ENCODE measurements at regions not wholly inside any gene's neighbourhood (a gene's known extent, or its start where the extent isn't known, plus 50 kb on each side); places are given as distances from the start of the nearest gene placed in this dataset.
"Not testable (repeated sequence)": the region's sequence is repeated elsewhere in the genome, so short reads cannot be mapped to it uniquely, and the experiment has no call there.

GRCh38 chr6:13874191-13874549 is 50.6 kb upstream of the RNF182 start:
- DNase-seq = no peak

GRCh38 chr6:13873288-13874190 is 51.2 kb upstream of the RNF182 start:
- DNase-seq = peak; percentile 28

- DNase-seq = no peak
These were observed 52.1 kb upstream of the RNF182 start for GRCh38 chr6:13872681-13873080.

- not testable (repeated sequence) for DNase-seq
These were observed 52.7 kb upstream of the RNF182 start for GRCh38 chr6:13872006-13872405.

- DNase-seq = no peak
These were observed 54.4 kb upstream of the RNF182 start for GRCh38 chr6:13870214-13870830.

- DNase-seq = no peak
These were observed 53.9 kb upstream of the MCUR1 start for GRCh38 chr6:13868236-13868635.

GRCh38 chr6:13866301-13866700 is 51.9 kb upstream of the MCUR1 start:
- DNase-seq = no peak

- no peak for DNase-seq
These were observed 50.8 kb upstream of the MCUR1 start for GRCh38 chr6:13865141-13865540.

GRCh38 chr6:13864669-13865068 is 50.3 kb upstream of the MCUR1 start:
- DNase-seq = not testable (repeated sequence)

All from NCI-H226 (cell line).